PC-9 (cell line): ENCODE measurements at regions not wholly inside any gene's neighbourhood (a gene's known extent, or its start where the extent isn't known, plus 50 kb on each side); places are given as distances from the start of the nearest gene placed in this dataset.

Source experiments
- BruUV-seq: library from RNA; stranded (reverse); fragments of 400-500 nt; replicated peaks from 2 replicates; lab custom pipeline; 2021; lab: Mats Ljungman, UMichigan
- CTCF ChIA-PET: fragments of 300-600 bp; sonication (Branson Sonifier 250); formaldehyde crosslinking; loops from one replicate; lab custom pipeline; 2022; ENCODE audit warnings: antibody characterized with exemption; lab: Charles Lee
- POLR2A ChIA-PET: fragments of 300-600 bp; sonication (Branson Sonifier 250); formaldehyde crosslinking; loops from one replicate; lab custom pipeline; 2022; ENCODE audit warnings: antibody characterized with exemption; ENCODE audit not compliant: unreplicated experiment; lab: Charles Lee
- DNase-seq, 2 experiments: peaks; one replicate each; pipeline versions ENCODE4 v3.0.0 to v3.0.0-alpha.2; 2015 to 2022; ENCODE audit warnings: mixed read lengths in 1 of 2
- H2AFZ ChIP-seq: fragments of 200-600 bp; sonication (generic); 2 replicates; pipeline ENCODE4 v1.8.1; 2017; ENCODE audit warnings: antibody characterized with exemption
- H3F3A ChIP-seq: fragments of 200-600 bp; sonication (generic); 2 replicates; pipeline ENCODE4 v1.8.1; 2017; ENCODE audit warnings: antibody characterized with exemption, mild to moderate bottlenecking, low read depth; ENCODE audit not compliant: insufficient read depth
- H3K27ac ChIP-seq: fragments of 200-600 bp; sonication (generic); 2 replicates; pipeline ENCODE4 v1.6.1; 2016; ENCODE audit warnings: mixed run types
- H3K27me3 ChIP-seq: fragments of 200-600 bp; sonication (generic); 2 replicates; pipeline ENCODE4 v1.6.1; 2016; ENCODE audit warnings: low read depth, mixed run types; ENCODE audit not compliant: insufficient read depth
- H3K36me3 ChIP-seq: fragments of 200-600 bp; sonication (generic); 2 replicates; pipeline ENCODE4 v1.6.1; 2016; ENCODE audit warnings: low read depth, mixed run types
- H3K4me1 ChIP-seq: fragments of 200-600 bp; sonication (generic); replicated peaks from 2 replicates; pipeline ENCODE4 v1.6.1; 2016; ENCODE audit warnings: mixed run types; ENCODE audit not compliant: insufficient read depth
- H3K4me2 ChIP-seq: fragments of 200-600 bp; sonication (generic); 2 replicates; pipeline ENCODE4 v1.6.1; 2017; ENCODE audit warnings: mixed run types
- H3K4me3 ChIP-seq: fragments of 200-600 bp; sonication (generic); 2 replicates; pipeline ENCODE4 v1.6.1; 2016; ENCODE audit warnings: mixed run types
- H3K79me2 ChIP-seq: fragments of 200-600 bp; sonication (generic); 2 replicates; pipeline ENCODE4 v1.6.1; 2017; ENCODE audit warnings: low read depth, mixed run types
- H3K9me2 ChIP-seq: fragments of 200-600 bp; sonication (generic); 2 replicates; pipeline ENCODE4 v1.8.1; 2017; ENCODE audit warnings: mild to moderate bottlenecking; ENCODE audit not compliant: insufficient read depth
- H3K9me3 ChIP-seq: fragments of 200-600 bp; sonication (generic); 2 replicates; pipeline ENCODE4 v1.8.1; 2016; ENCODE audit warnings: low read depth; ENCODE audit not compliant: insufficient read depth
- H4K20me1 ChIP-seq: fragments of 200-600 bp; sonication (generic); 2 replicates; pipeline ENCODE4 v1.8.1; 2017; ENCODE audit not compliant: insufficient read depth
- CTCF ChIP-seq: fragments of 200-600 bp; sonication (generic); conservative IDR thresholded peaks from 2 replicates; pipeline ENCODE4 v1.6.1; 2017; ENCODE audit warnings: mixed run types, antibody characterized with exemption, mild to moderate bottlenecking, moderate library complexity
- EZH2 ChIP-seq: fragments of 200-600 bp; sonication (generic); IDR thresholded peaks from 2 replicates; pipeline ENCODE4 v1.8.0; 2017; ENCODE audit warnings: antibody characterized with exemption, low read depth
- intact Hi-C: fragments of 100-400 bp; cut with micrococcal nuclease; formaldehyde crosslinking; loops from one replicate; pipeline ENCODE4 v1.10.0; 2022; ENCODE audit not compliant: unreplicated experiment

GRCh38 chr13:94952787-94953186 lies 240.4 kb upstream of the SOX21 start:
- Histone ChIP-seq H3K4me3 (no peak overlapping the region), H2AFZ (no peak overlapping the region), H3K27ac (no peak overlapping the region), H3K9me2 (no peaks in the 10 kb centered on the region), H4K20me1 (no peaks in the 10 kb centered on the region), H3F3A (no peaks in the 10 kb centered on the region), H3K27me3 (peaks cover 23% of the 10 kb centered on the region), H3K9me3 (no peaks in the 10 kb centered on the region), H3K4me1 (no peaks in the 10 kb centered on the region), H3K79me2 (no peaks in the 10 kb centered on the region), H3K36me3 (no peaks in the 10 kb centered on the region), H3K4me2 (no peak overlapping the region)
- no TSS peak for BruUV-seq
- ChIA-PET CTCF (no interaction called here), POLR2A (no interaction called here)
- intact Hi-C loops: no loop called here
- TF ChIP-seq CTCF (no peak), EZH2 (no peak)
- no peak for DNase-seq

GRCh38 chr13:94950303-94950702 lies 238.0 kb upstream of the SOX21 start:
- Histone ChIP-seq H3K27ac (no peak overlapping the region), H3K79me2 (no peaks in the 10 kb centered on the region), H3K9me2 (no peaks in the 10 kb centered on the region), H2AFZ (no peak overlapping the region), H3F3A (no peaks in the 10 kb centered on the region), H3K4me3 (no peak overlapping the region), H3K4me1 (no peaks in the 10 kb centered on the region), H3K4me2 (no peak overlapping the region), H3K9me3 (no peaks in the 10 kb centered on the region), H4K20me1 (no peaks in the 10 kb centered on the region), H3K27me3 (peaks cover 48% of the 10 kb centered on the region), H3K36me3 (no peaks in the 10 kb centered on the region)
- DNase-seq: no peak
- ChIA-PET POLR2A (no interaction called here), CTCF (no interaction called here)
- no TSS peak for BruUV-seq
- intact Hi-C loops: no loop called here
- TF ChIP-seq CTCF (no peak), EZH2 (no peak)

- Histone ChIP-seq H3K36me3 (no peaks in the 10 kb centered on the region), H3K79me2 (no peaks in the 10 kb centered on the region), H3K9me2 (no peaks in the 10 kb centered on the region), H4K20me1 (no peaks in the 10 kb centered on the region), H3K4me3 (no peak overlapping the region), H3F3A (no peaks in the 10 kb centered on the region), H3K4me2 (no peak overlapping the region), H3K4me1 (no peaks in the 10 kb centered on the region), H2AFZ (no peak overlapping the region), H3K9me3 (no peaks in the 10 kb centered on the region), H3K27me3 (peaks cover 63% of the 10 kb centered on the region), H3K27ac (no peak overlapping the region)
- ChIA-PET CTCF (no interaction called here), POLR2A (interaction anchor here (0.7 kb wide), 1 partner anchor 76 kb away, joined by 6 read pairs; no protein-coding TSS in a partner anchor)
- DNase-seq: no peak
- TF ChIP-seq EZH2: no peak
- no peak for TF ChIP-seq CTCF
- intact Hi-C loops: no loop called here
- BruUV-seq: no TSS peak
These were observed 235.6 kb upstream of the SOX21 start for GRCh38 chr13:94947965-94948371.
